Peyer's patch (tissue), 4 donors: ENCODE measurements at regions not wholly inside any gene's neighbourhood (a gene's known extent, or its start where the extent isn't known, plus 50 kb on each side); places are given as distances from the start of the nearest gene placed in this dataset.

Source experiments
- DNase-seq, 3 donors: peaks; one replicate each; pipeline ENCODE4 v3.0.0-alpha.2; 2017 to 2019
- H3K27ac ChIP-seq, 4 donors: fragments of 200-600 bp; sonication (generic); one replicate each; pipeline ENCODE4 v1.5.1; 2016 to 2019
- H3K27me3 ChIP-seq, 2 donors: fragments of 200-600 bp; sonication (generic); one replicate each; pipeline ENCODE4 v1.5.1; 2019
- H3K36me3 ChIP-seq, 3 donors: fragments of 200-600 bp; sonication (generic); one replicate each; pipeline ENCODE4 v1.5.1; 2016 to 2019
- H3K4me1 ChIP-seq, 4 donors: fragments of 200-600 bp; sonication (generic); one replicate each; pipeline ENCODE4 v1.5.1; 2016 to 2019
- H3K4me3 ChIP-seq, 4 donors: fragments of 200-600 bp; sonication (generic); 1 replicate in 3 of 4; 2 replicates in 1 of 4; pipeline ENCODE4 v1.5.1; 2016 to 2019; ENCODE audit warnings: mild to moderate bottlenecking in 1 of 4
- H3K9me3 ChIP-seq, 4 donors: fragments of 200-600 bp; sonication (generic); one replicate each; pipeline ENCODE4 v1.5.1; 2016 to 2019; ENCODE audit warnings: mild to moderate bottlenecking in 1 of 4
- POLR2A ChIP-seq, 2 donors: fragments of 450-650 bp; IDR thresholded peaks; one replicate each; pipeline ENCODE4 v1.5.1; 2017; ENCODE audit warnings: antibody characterized with exemption in 2 of 2, mild to moderate bottlenecking in 2 of 2, moderate library complexity in 2 of 2
- TF ChIP-seq, protein P1 (sequence below), 6 experiments: fragments of 450-650 bp in 4 of 6; fragments of 200-600 bp in 2 of 6; sonication (generic) in 1 of 6; IDR thresholded peaks; one replicate each; pipeline ENCODE4 v1.5.1; 2017 to 2019; ENCODE audit warnings: antibody characterized with exemption in 6 of 6, mild to moderate bottlenecking in 3 of 6, moderate library complexity in 1 of 6

DNA sequence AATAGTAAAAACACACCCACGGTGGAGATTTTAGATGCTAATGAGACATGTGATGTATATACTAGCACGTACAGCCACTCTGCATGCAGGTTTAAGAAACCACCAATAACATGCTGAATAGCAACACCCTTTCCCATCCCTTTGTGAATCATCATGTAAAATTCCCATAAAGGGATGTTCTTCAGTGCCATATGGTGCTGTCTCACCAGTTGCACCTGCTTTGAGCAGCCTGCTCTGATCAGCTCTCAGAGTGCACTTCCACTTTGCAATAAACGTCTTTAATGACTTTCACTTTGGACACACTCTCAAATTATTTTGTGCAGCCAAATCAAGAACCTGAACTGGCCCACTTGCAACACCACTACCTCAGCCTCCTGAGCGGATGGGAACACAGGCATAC lies 615.0 kb downstream of the ANKRD7 start:
- Histone ChIP-seq H3K4me3 (no peak overlapping the region), H3K27me3 (no peaks in the 10 kb centered on the region), H3K36me3 (no peaks in the 10 kb centered on the region), H3K9me3 (no peaks in the 10 kb centered on the region), H3K27ac (no peak overlapping the region), H3K4me1 (no peaks in the 10 kb centered on the region)
- TF ChIP-seq, protein P1, sequence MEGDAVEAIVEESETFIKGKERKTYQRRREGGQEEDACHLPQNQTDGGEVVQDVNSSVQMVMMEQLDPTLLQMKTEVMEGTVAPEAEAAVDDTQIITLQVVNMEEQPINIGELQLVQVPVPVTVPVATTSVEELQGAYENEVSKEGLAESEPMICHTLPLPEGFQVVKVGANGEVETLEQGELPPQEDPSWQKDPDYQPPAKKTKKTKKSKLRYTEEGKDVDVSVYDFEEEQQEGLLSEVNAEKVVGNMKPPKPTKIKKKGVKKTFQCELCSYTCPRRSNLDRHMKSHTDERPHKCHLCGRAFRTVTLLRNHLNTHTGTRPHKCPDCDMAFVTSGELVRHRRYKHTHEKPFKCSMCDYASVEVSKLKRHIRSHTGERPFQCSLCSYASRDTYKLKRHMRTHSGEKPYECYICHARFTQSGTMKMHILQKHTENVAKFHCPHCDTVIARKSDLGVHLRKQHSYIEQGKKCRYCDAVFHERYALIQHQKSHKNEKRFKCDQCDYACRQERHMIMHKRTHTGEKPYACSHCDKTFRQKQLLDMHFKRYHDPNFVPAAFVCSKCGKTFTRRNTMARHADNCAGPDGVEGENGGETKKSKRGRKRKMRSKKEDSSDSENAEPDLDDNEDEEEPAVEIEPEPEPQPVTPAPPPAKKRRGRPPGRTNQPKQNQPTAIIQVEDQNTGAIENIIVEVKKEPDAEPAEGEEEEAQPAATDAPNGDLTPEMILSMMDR (IDR thresholded peaks at IDR 0.05) = no peak
- no peak for TF ChIP-seq POLR2A (IDR thresholded peaks at IDR 0.05)
- no peak for DNase-seq

GRCh38 chr7:118843456-118843855 lies 619.0 kb downstream of the ANKRD7 start:
- TF ChIP-seq POLR2A (IDR thresholded peaks at IDR 0.05) = no peak
- TF ChIP-seq, protein P1 (IDR thresholded peaks at IDR 0.05) = no peak
- Histone ChIP-seq H3K27me3 (no peaks in the 10 kb centered on the region), H3K4me3 (no peak overlapping the region), H3K4me1 (no peaks in the 10 kb centered on the region), H3K36me3 (no peaks in the 10 kb centered on the region), H3K9me3 (no peaks in the 10 kb centered on the region), H3K27ac (no peak overlapping the region)
- DNase-seq = no peak

DNA sequence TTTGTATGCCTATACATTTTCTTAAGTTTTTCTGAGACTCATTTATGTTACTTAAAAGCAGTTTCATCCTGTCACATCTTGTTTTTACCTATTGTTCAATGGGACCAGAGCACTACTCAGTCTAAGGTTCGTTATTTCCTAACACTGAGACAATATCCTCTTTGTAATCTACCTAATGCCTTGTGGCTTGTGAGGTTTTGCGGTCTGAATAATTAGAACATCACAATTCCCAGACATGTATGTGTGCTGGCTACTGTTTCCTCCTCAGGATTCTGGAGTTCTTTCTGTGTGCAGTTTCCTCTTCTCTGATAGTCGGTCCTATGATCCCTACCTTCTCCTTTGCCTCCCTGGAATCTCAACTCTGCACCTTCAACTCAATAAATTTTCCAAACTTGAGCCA lies 620.2 kb downstream of the ANKRD7 start:
- no peak overlapping the region for H3K27ac ChIP-seq
- TF ChIP-seq, protein P1 (IDR thresholded peaks at IDR 0.05) = no peak
- no peak for DNase-seq

DNA sequence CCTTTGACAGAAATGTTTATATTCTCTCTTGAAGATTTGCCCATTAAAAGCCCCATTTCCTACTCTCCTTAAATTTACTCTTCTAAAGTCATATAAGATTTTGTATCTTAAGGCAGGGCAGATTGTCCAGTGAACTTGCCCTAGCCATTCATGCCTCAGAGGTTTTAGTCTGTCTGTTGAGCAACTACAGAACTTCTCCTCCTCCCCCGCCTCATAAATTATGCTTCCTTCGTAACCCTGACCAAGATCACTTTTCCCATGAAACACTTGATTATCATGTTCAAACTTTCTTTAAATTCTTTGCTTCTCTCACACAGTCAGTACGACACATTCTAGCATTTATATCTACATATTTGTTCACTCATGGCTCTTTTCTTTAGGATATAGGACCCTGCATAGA lies 621.3 kb downstream of the ANKRD7 start:
- no peak for TF ChIP-seq POLR2A (IDR thresholded peaks at IDR 0.05)
- TF ChIP-seq, protein P1 (IDR thresholded peaks at IDR 0.05) = no peak
- H3K36me3 ChIP-seq = no peaks in the 10 kb centered on the region
- H3K4me1 ChIP-seq = no peaks in the 10 kb centered on the region
- no peaks in the 10 kb centered on the region for H3K9me3 ChIP-seq
- no peak overlapping the region for H3K4me3 ChIP-seq
- no peak overlapping the region for H3K27ac ChIP-seq
- no peaks in the 10 kb centered on the region for H3K27me3 ChIP-seq
- DNase-seq = no peak

More for the DNA sequence above, 620.2 kb downstream of the ANKRD7 start:
- Histone ChIP-seq H3K4me1 (no peaks in the 10 kb centered on the region), H3K36me3 (no peaks in the 10 kb centered on the region), H3K4me3 (no peak overlapping the region), H3K27me3 (no peaks in the 10 kb centered on the region), H3K9me3 (no peaks in the 10 kb centered on the region)

GRCh38 chr7:118846977-118847376 lies 622.5 kb downstream of the ANKRD7 start:
- Histone ChIP-seq H3K4me1 (no peaks in the 10 kb centered on the region), H3K27ac (no peak overlapping the region), H3K27me3 (no peaks in the 10 kb centered on the region), H3K36me3 (no peaks in the 10 kb centered on the region), H3K4me3 (no peak overlapping the region), H3K9me3 (no peaks in the 10 kb centered on the region)
- DNase-seq = no peak
- TF ChIP-seq POLR2A (IDR thresholded peaks at IDR 0.05) = no peak
- TF ChIP-seq, protein P1 (IDR thresholded peaks at IDR 0.05) = no peak

GRCh38 chr7:118855290-118855689 lies 630.8 kb downstream of the ANKRD7 start:
- DNase-seq = no peak
- no peak for TF ChIP-seq POLR2A (IDR thresholded peaks at IDR 0.05)
- TF ChIP-seq, protein P1 (IDR thresholded peaks at IDR 0.05) = no peak
- H3K27ac ChIP-seq = no peak overlapping the region
- no peaks in the 10 kb centered on the region for H3K9me3 ChIP-seq
- no peaks in the 10 kb centered on the region for H3K36me3 ChIP-seq
- no peaks in the 10 kb centered on the region for H3K4me1 ChIP-seq
- H3K4me3 ChIP-seq = no peak overlapping the region
- H3K27me3 ChIP-seq = no peaks in the 10 kb centered on the region
